PC-9 (cell line): ENCODE measurements at regions not wholly inside any gene's neighbourhood (a gene's known extent, or its start where the extent isn't known, plus 50 kb on each side); places are given as distances from the start of the nearest gene placed in this dataset.

ENCODE experiments used
- BruUV-seq: library from RNA; stranded (reverse); fragments of 400-500 nt; replicated peaks from 2 replicates; lab custom pipeline; 2021; lab: Mats Ljungman, UMichigan
- CTCF ChIA-PET: fragments of 300-600 bp; sonication (Branson Sonifier 250); formaldehyde crosslinking; loops from one replicate; lab custom pipeline; 2022; ENCODE audit warnings: antibody characterized with exemption; lab: Charles Lee
- POLR2A ChIA-PET: fragments of 300-600 bp; sonication (Branson Sonifier 250); formaldehyde crosslinking; loops from one replicate; lab custom pipeline; 2022; ENCODE audit warnings: antibody characterized with exemption; ENCODE audit not compliant: unreplicated experiment; lab: Charles Lee
- DNase-seq, 2 experiments: peaks; one replicate each; pipeline versions ENCODE4 v3.0.0 to v3.0.0-alpha.2; 2015 to 2022; ENCODE audit warnings: mixed read lengths in 1 of 2
- H2AFZ ChIP-seq: fragments of 200-600 bp; sonication (generic); 2 replicates; pipeline ENCODE4 v1.8.1; 2017; ENCODE audit warnings: antibody characterized with exemption
- H3F3A ChIP-seq: fragments of 200-600 bp; sonication (generic); 2 replicates; pipeline ENCODE4 v1.8.1; 2017; ENCODE audit warnings: antibody characterized with exemption, mild to moderate bottlenecking, low read depth; ENCODE audit not compliant: insufficient read depth
- H3K27ac ChIP-seq: fragments of 200-600 bp; sonication (generic); 2 replicates; pipeline ENCODE4 v1.6.1; 2016; ENCODE audit warnings: mixed run types
- H3K27me3 ChIP-seq: fragments of 200-600 bp; sonication (generic); 2 replicates; pipeline ENCODE4 v1.6.1; 2016; ENCODE audit warnings: low read depth, mixed run types; ENCODE audit not compliant: insufficient read depth
- H3K36me3 ChIP-seq: fragments of 200-600 bp; sonication (generic); 2 replicates; pipeline ENCODE4 v1.6.1; 2016; ENCODE audit warnings: low read depth, mixed run types
- H3K4me1 ChIP-seq: fragments of 200-600 bp; sonication (generic); replicated peaks from 2 replicates; pipeline ENCODE4 v1.6.1; 2016; ENCODE audit warnings: mixed run types; ENCODE audit not compliant: insufficient read depth
- H3K4me2 ChIP-seq: fragments of 200-600 bp; sonication (generic); 2 replicates; pipeline ENCODE4 v1.6.1; 2017; ENCODE audit warnings: mixed run types
- H3K4me3 ChIP-seq: fragments of 200-600 bp; sonication (generic); 2 replicates; pipeline ENCODE4 v1.6.1; 2016; ENCODE audit warnings: mixed run types
- H3K79me2 ChIP-seq: fragments of 200-600 bp; sonication (generic); 2 replicates; pipeline ENCODE4 v1.6.1; 2017; ENCODE audit warnings: low read depth, mixed run types
- H3K9me2 ChIP-seq: fragments of 200-600 bp; sonication (generic); 2 replicates; pipeline ENCODE4 v1.8.1; 2017; ENCODE audit warnings: mild to moderate bottlenecking; ENCODE audit not compliant: insufficient read depth
- H3K9me3 ChIP-seq: fragments of 200-600 bp; sonication (generic); 2 replicates; pipeline ENCODE4 v1.8.1; 2016; ENCODE audit warnings: low read depth; ENCODE audit not compliant: insufficient read depth
- H4K20me1 ChIP-seq: fragments of 200-600 bp; sonication (generic); 2 replicates; pipeline ENCODE4 v1.8.1; 2017; ENCODE audit not compliant: insufficient read depth
- EZH2 ChIP-seq: fragments of 200-600 bp; sonication (generic); IDR thresholded peaks from 2 replicates; pipeline ENCODE4 v1.8.0; 2017; ENCODE audit warnings: antibody characterized with exemption, low read depth
- intact Hi-C: fragments of 100-400 bp; cut with micrococcal nuclease; formaldehyde crosslinking; loops from one replicate; pipeline ENCODE4 v1.10.0; 2022; ENCODE audit not compliant: unreplicated experiment
- TF ChIP-seq, protein P1 (sequence below): fragments of 200-600 bp; sonication (generic); conservative IDR thresholded peaks from 2 replicates; pipeline ENCODE4 v1.6.1; 2017; ENCODE audit warnings: mixed run types, antibody characterized with exemption, mild to moderate bottlenecking, moderate library complexity

GRCh38 chr16:35823342-35823741 lies 2363.9 kb downstream of the TP53TG3F start:
- Histone ChIP-seq H3K27me3 (no peaks in the 10 kb centered on the region), H3K79me2 (no peaks in the 10 kb centered on the region), H2AFZ (no peak overlapping the region), H3F3A (no peaks in the 10 kb centered on the region), H3K27ac (no peak overlapping the region), H3K4me3 (no peak overlapping the region), H3K36me3 (no peaks in the 10 kb centered on the region), H3K4me2 (no peak overlapping the region), H3K4me1 (no peaks in the 10 kb centered on the region), H3K9me3 (no peaks in the 10 kb centered on the region), H3K9me2 (no peaks in the 10 kb centered on the region), H4K20me1 (no peaks in the 10 kb centered on the region)
- TF ChIP-seq EZH2: no peak
- TF ChIP-seq, protein P1, sequence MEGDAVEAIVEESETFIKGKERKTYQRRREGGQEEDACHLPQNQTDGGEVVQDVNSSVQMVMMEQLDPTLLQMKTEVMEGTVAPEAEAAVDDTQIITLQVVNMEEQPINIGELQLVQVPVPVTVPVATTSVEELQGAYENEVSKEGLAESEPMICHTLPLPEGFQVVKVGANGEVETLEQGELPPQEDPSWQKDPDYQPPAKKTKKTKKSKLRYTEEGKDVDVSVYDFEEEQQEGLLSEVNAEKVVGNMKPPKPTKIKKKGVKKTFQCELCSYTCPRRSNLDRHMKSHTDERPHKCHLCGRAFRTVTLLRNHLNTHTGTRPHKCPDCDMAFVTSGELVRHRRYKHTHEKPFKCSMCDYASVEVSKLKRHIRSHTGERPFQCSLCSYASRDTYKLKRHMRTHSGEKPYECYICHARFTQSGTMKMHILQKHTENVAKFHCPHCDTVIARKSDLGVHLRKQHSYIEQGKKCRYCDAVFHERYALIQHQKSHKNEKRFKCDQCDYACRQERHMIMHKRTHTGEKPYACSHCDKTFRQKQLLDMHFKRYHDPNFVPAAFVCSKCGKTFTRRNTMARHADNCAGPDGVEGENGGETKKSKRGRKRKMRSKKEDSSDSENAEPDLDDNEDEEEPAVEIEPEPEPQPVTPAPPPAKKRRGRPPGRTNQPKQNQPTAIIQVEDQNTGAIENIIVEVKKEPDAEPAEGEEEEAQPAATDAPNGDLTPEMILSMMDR: no peak
- no TSS peak for BruUV-seq
- intact Hi-C loops: no loop called here
- ChIA-PET POLR2A (no interaction called here), CTCF (no interaction called here)
- no peak for DNase-seq

GRCh38 chr16:35841632-35842031 lies 2382.2 kb downstream of the TP53TG3F start:
- Histone ChIP-seq H4K20me1 (no peaks in the 10 kb centered on the region), H3K4me2 (no peak overlapping the region), H3K9me2 (no peaks in the 10 kb centered on the region; the same call in 1 of the 2 replicates), H3K4me1 (no peaks in the 10 kb centered on the region), H3K79me2 (no peaks in the 10 kb centered on the region), H3F3A (no peaks in the 10 kb centered on the region), H3K9me3 (no peaks in the 10 kb centered on the region), H2AFZ (no peak overlapping the region), H3K27ac (no peak overlapping the region), H3K4me3 (no peak overlapping the region), H3K27me3 (no peaks in the 10 kb centered on the region), H3K36me3 (no peaks in the 10 kb centered on the region)
- no peak for TF ChIP-seq EZH2
- ChIA-PET CTCF (no interaction called here), POLR2A (no interaction called here)
- no peak for DNase-seq
- intact Hi-C loops: no loop called here
- BruUV-seq: no TSS peak

DNA sequence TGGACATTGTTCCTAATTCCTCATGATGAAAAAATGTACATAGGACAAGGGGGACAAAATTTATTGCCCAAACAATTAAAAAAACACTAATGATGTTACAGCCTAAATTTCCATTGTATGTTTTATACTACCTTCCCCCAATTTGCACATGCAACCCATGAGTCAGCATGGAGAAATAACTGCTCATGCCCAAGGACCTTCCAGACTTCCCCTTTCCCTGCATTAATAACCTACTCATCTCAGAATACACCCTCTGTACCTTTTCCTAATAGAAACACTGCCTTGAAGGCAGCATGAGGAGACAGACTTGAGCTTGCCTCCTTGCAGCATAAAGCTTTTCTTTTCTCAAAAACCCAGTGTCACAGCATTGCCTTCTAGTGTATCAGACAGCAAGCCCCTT lies 2402.8 kb downstream of the TP53TG3F start:
- H3K9me2 ChIP-seq: no peaks in the 10 kb centered on the region

More for the DNA sequence above, 2402.8 kb downstream of the TP53TG3F start:
- Histone ChIP-seq H2AFZ (no peak overlapping the region), H3K27ac (no peak overlapping the region), H3F3A (no peaks in the 10 kb centered on the region), H3K36me3 (no peaks in the 10 kb centered on the region), H3K4me2 (no peak overlapping the region), H3K4me1 (no peaks in the 10 kb centered on the region), H3K79me2 (no peaks in the 10 kb centered on the region), H3K9me3 (no peaks in the 10 kb centered on the region), H4K20me1 (no peaks in the 10 kb centered on the region), H3K27me3 (no peaks in the 10 kb centered on the region), H3K4me3 (no peak overlapping the region)
- TF ChIP-seq, protein P1: no peak
- no peak for TF ChIP-seq EZH2
- intact Hi-C loops: no loop called here
- BruUV-seq: no TSS peak
- ChIA-PET POLR2A (no interaction called here), CTCF (no interaction called here)
- DNase-seq: no peak
